ENCODE measurements at regions not wholly inside any gene's neighbourhood (a gene's known extent, or its start where the extent isn't known, plus 50 kb on each side); places are given as distances from the start of the nearest gene placed in this dataset.

DNA sequence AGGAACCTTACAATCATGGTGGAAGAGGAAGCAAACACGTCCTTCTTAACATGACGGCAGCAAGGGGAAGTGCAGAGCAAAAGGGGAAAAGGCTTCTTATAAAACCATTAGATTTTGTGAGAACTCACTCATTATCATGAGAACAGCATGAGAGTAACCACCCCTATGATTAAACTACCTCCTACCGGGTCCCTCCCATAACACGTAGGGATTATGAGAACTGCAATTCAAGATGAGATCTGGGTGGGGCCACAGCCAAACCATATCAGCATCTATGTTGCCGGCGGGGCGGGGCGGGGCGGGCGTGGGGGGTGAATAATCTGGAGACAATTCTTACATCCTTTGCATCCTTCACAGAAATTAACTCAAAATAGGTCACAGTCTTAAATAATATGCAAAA, 58.8 kb upstream of the GFPT2 start:
- TF ChIP-seq MTA1 (IDR thresholded peaks at IDR 0.05; ENCODE audit: borderline replicate concordance), result no peak
- TF ChIP-seq BMI1 (IDR thresholded peaks at IDR 0.05; ENCODE audit: low read length), result no peak
- TF ChIP-seq, protein P1, sequence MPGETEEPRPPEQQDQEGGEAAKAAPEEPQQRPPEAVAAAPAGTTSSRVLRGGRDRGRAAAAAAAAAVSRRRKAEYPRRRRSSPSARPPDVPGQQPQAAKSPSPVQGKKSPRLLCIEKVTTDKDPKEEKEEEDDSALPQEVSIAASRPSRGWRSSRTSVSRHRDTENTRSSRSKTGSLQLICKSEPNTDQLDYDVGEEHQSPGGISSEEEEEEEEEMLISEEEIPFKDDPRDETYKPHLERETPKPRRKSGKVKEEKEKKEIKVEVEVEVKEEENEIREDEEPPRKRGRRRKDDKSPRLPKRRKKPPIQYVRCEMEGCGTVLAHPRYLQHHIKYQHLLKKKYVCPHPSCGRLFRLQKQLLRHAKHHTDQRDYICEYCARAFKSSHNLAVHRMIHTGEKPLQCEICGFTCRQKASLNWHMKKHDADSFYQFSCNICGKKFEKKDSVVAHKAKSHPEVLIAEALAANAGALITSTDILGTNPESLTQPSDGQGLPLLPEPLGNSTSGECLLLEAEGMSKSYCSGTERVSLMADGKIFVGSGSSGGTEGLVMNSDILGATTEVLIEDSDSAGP (CRISPR knock-in tag; IDR thresholded peaks at IDR 0.05), result no peak
- no peak for TF ChIP-seq RB1 (IDR thresholded peaks at IDR 0.05; ENCODE audit: low read depth)
- TF ChIP-seq ZNF586 (CRISPR knock-in tag; conservative IDR thresholded peaks at IDR 0.05), result no peak
